Left lung (tissue), 4 donors: ENCODE measurements at regions not wholly inside any gene's neighbourhood (a gene's known extent, or its start where the extent isn't known, plus 50 kb on each side); places are given as distances from the start of the nearest gene placed in this dataset.

Experiments
- ATAC-seq: fragments of 200-7000 bp; cut with Tn5 transposase; one replicate; pipeline ENCODE4 v1.9.1; 2020; ENCODE audit warnings: moderate library complexity
- DNase-seq, 4 donors: peaks; one replicate each; pipeline ENCODE4 v3.0.0-alpha.2; 2013 to 2020
- H3K27ac ChIP-seq, 2 donors: fragments of 200-600 bp; sonication (generic) in 1 of 2; one replicate each; pipeline versions ENCODE4 v1.5.0 to v1.8.0; 2020 to 2021
- H3K27me3 ChIP-seq, 2 donors: fragments of 200-600 bp; sonication (generic) in 1 of 2; one replicate each; pipeline versions ENCODE4 v1.5.0 to v1.8.0; 2020 to 2021
- H3K36me3 ChIP-seq, 2 donors: fragments of 200-600 bp; sonication (generic) in 1 of 2; one replicate each; pipeline versions ENCODE4 v1.5.0 to v1.8.0; 2020 to 2021
- H3K4me1 ChIP-seq, 2 donors: fragments of 200-600 bp; one replicate each; pipeline ENCODE4 v1.8.0; 2021
- H3K4me3 ChIP-seq, 2 donors: fragments of 200-600 bp; sonication (generic) in 1 of 2; one replicate each; pipeline versions ENCODE4 v1.5.0 to v1.8.0; 2020 to 2021; ENCODE audit warnings: mild to moderate bottlenecking in 1 of 2
- H3K9me3 ChIP-seq, 2 donors: fragments of 200-600 bp; sonication (generic) in 1 of 2; one replicate each; pipeline versions ENCODE4 v1.5.0 to v1.8.0; 2020 to 2021
- intact Hi-C, 2 donors: fragments of 100-400 bp; cut with DNase I; formaldehyde crosslinking; loops; one replicate each; pipeline versions ENCODE4 v1.11.2 to v1.14.2; 2022
- TF ChIP-seq, protein P1 (sequence below), 2 donors: fragments of 200-600 bp; sonication (generic) in 1 of 2; IDR thresholded peaks; one replicate each; pipeline versions ENCODE4 v1.5.0 to v1.8.0; 2021; ENCODE audit warnings: antibody characterized with exemption in 2 of 2
- donor health status: DM: no; HTN: yes; CAD: no.
- donor health status: DM: no; HTN: no; CAD: no.

DNA sequence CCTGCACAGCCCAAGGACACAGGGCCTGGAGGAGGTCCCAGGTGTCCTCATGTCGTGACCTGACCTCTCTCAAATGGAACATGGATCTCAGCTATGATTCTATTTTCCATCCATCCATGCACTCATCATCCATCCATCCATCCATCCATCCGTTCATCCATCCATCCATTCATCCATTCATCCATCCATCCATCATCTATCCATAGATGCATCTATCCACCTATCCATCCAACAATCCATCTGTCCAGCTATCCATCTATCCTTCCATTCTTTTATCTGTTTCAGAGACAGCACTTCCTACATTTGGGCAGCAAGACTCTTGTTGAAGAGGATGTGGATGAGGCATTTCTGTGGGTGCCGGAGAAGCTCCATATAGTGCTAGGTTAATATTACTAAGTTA lies 86.7 kb downstream of the SCGB2B2 start:
- Histone ChIP-seq H3K4me1 (peaks cover 0 to 3% of the 10 kb centered on the region in 2 donors), H3K36me3 (no peaks in the 10 kb centered on the region), H3K27ac (no peak overlapping the region), H3K27me3 (no peaks in the 10 kb centered on the region), H3K4me3 (no peak overlapping the region), H3K9me3 (peaks cover 0 to 9% of the 10 kb centered on the region in 2 donors)
- TF ChIP-seq, protein P1, sequence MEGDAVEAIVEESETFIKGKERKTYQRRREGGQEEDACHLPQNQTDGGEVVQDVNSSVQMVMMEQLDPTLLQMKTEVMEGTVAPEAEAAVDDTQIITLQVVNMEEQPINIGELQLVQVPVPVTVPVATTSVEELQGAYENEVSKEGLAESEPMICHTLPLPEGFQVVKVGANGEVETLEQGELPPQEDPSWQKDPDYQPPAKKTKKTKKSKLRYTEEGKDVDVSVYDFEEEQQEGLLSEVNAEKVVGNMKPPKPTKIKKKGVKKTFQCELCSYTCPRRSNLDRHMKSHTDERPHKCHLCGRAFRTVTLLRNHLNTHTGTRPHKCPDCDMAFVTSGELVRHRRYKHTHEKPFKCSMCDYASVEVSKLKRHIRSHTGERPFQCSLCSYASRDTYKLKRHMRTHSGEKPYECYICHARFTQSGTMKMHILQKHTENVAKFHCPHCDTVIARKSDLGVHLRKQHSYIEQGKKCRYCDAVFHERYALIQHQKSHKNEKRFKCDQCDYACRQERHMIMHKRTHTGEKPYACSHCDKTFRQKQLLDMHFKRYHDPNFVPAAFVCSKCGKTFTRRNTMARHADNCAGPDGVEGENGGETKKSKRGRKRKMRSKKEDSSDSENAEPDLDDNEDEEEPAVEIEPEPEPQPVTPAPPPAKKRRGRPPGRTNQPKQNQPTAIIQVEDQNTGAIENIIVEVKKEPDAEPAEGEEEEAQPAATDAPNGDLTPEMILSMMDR (IDR thresholded peaks at IDR 0.05), result no peak
- intact Hi-C loops, result no loop called here
- DNase-seq, result no peak
- no peak for ATAC-seq

- Histone ChIP-seq H3K4me3 (no peak overlapping the region), H3K9me3 (peaks cover 0 to 9% of the 10 kb centered on the region in 2 donors), H3K36me3 (no peaks in the 10 kb centered on the region), H3K27ac (no peak overlapping the region), H3K4me1 (no peaks in the 10 kb centered on the region), H3K27me3 (no peaks in the 10 kb centered on the region)
- TF ChIP-seq, protein P1 (IDR thresholded peaks at IDR 0.05), result no peak
- DNase-seq (no peak), ATAC-seq (no peak)
- intact Hi-C loops, result no loop called here
These were observed 87.2 kb downstream of the SCGB2B2 start for GRCh38 chr19:34589730-34590129.

DNA sequence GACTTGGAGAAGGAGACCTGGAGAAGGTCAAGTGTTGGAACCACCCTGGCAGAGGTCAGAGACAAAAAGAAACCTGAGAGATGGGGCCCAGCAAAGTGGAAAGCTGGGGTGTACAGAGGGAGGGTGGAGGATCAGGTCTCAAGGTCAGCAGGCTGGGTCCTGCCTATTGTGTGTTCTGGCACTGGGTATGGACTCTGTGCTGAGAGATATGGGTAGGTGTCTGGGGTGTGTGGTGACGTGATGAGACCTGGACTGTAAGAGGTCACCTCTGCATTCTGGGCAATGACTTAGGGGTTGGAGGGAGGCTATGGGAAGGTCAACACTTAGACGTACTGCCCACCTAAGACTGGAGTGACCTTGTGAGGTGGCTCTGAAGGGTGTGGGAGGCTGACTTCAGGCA lies 88.1 kb downstream of the SCGB2B2 start:
- intact Hi-C loops, result no loop called here
- ATAC-seq (no peak), DNase-seq (no peak)
- no peaks in the 10 kb centered on the region for H3K4me1 ChIP-seq
- H3K36me3 ChIP-seq, result no peaks in the 10 kb centered on the region
- peaks cover 0 to 11% of the 10 kb centered on the region in 2 donors for H3K9me3 ChIP-seq
- no peaks in the 10 kb centered on the region for H3K27me3 ChIP-seq
- H3K27ac ChIP-seq, result no peak overlapping the region
- no peak overlapping the region for H3K4me3 ChIP-seq
- TF ChIP-seq, protein P1 (IDR thresholded peaks at IDR 0.05), result no peak

GRCh38 chr19:34588249-34588648 lies 88.7 kb downstream of the SCGB2B2 start:
- DNase-seq (no peak), ATAC-seq (no peak)
- no peaks in the 10 kb centered on the region for H3K27me3 ChIP-seq
- no peaks in the 10 kb centered on the region for H3K36me3 ChIP-seq
- peaks cover 0 to 11% of the 10 kb centered on the region in 2 donors for H3K9me3 ChIP-seq
- H3K27ac ChIP-seq, result no peak overlapping the region
- no peaks in the 10 kb centered on the region for H3K4me1 ChIP-seq
- TF ChIP-seq, protein P1 (IDR thresholded peaks at IDR 0.05), result no peak
- H3K4me3 ChIP-seq, result no peak overlapping the region
- intact Hi-C loops, result no loop called here

DNA sequence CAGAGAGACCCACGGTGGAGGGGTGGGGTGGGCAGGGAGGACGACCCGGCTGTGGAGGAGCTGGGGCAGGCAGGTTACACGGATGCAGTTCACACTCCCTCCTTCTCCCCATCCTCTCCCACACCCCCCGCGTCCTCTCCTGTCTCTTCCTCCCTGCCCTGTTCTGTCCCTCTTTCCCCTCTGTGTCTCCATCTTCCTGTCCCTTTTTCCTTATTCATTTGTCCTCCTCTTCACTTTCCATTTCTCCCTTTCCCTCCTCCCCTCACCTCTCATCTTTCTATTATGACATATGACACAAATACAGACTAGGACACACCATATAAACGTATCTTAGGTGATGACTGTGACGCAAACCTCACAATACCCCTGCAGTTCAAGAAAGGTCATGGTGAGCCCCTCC lies 96.6 kb downstream of the SCGB2B2 start:
- TF ChIP-seq, protein P1 (IDR thresholded peaks at IDR 0.05), result no peak
- DNase-seq (no peak), ATAC-seq (no peak)
- H3K4me1 ChIP-seq, result no peaks in the 10 kb centered on the region
- H3K9me3 ChIP-seq, result peaks cover 0 to 3% of the 10 kb centered on the region in 2 donors
- H3K27ac ChIP-seq, result no peak overlapping the region
- H3K27me3 ChIP-seq, result peaks cover 0 to 16% of the 10 kb centered on the region in 2 donors
- H3K36me3 ChIP-seq, result no peaks in the 10 kb centered on the region
- intact Hi-C loops, result no loop called here
- no peak overlapping the region for H3K4me3 ChIP-seq
